ENCODE measurements at regions not wholly inside any gene's neighbourhood (a gene's known extent, or its start where the extent isn't known, plus 50 kb on each side); places are given as distances from the start of the nearest gene placed in this dataset.

GRCh38 chr3:137641879-137642704 lies 122.0 kb upstream of the SOX14 start:
- no peak for DNase-seq (ENCODE audit: insufficient read length, low spot score)
- TF ChIP-seq POLR2A (IDR thresholded peaks at IDR 0.05; ENCODE audit: low read depth, low read length) (no peak), POU2F2 (IDR thresholded peaks at IDR 0.05; ENCODE audit: low read depth, low read length) (no peak), POLR2AphosphoS5 (IDR thresholded peaks at IDR 0.05; ENCODE audit: low read depth, low read length) (no peak)
- FAIRE-seq = no peak

GRCh38 chr3:137642831-137643230 lies 121.3 kb upstream of the SOX14 start:
- FAIRE-seq (no peak), DNase-seq (ENCODE audit: insufficient read length, low spot score) (no peak)
- TF ChIP-seq TAF1 (IDR thresholded peaks at IDR 0.05; ENCODE audit: low read depth, low read length) (no peak), SPI1 (IDR thresholded peaks at IDR 0.05; ENCODE audit: low read depth, low read length) (no peak), PAX5 (IDR thresholded peaks at IDR 0.05; ENCODE audit: insufficient read depth, low read length, severe bottlenecking) (no peak), POLR2A (IDR thresholded peaks at IDR 0.05; ENCODE audit: low read depth, low read length) (no peak), POU2F2 (IDR thresholded peaks at IDR 0.05; ENCODE audit: low read depth, low read length) (no peak), POLR2AphosphoS5 (IDR thresholded peaks at IDR 0.05; ENCODE audit: low read depth, low read length) (no peak)

- no peak for FAIRE-seq
- no peak for DNase-seq (ENCODE audit: insufficient read length, low spot score)
- TF ChIP-seq SPI1 (IDR thresholded peaks at IDR 0.05; ENCODE audit: low read depth, low read length) (no peak), POLR2A (IDR thresholded peaks at IDR 0.05; ENCODE audit: low read depth, low read length) (no peak), TAF1 (IDR thresholded peaks at IDR 0.05; ENCODE audit: low read depth, low read length) (no peak), POU2F2 (IDR thresholded peaks at IDR 0.05; ENCODE audit: low read depth, low read length) (no peak), PAX5 (IDR thresholded peaks at IDR 0.05; ENCODE audit: insufficient read depth, low read length, severe bottlenecking) (no peak)
These were observed 116.9 kb upstream of the SOX14 start for GRCh38 chr3:137647179-137647578.

GRCh38 chr3:137669519-137670060 lies 94.5 kb upstream of the SOX14 start:
- no peak for DNase-seq (ENCODE audit: insufficient read length, low spot score)
- TF ChIP-seq POLR2A (IDR thresholded peaks at IDR 0.05; ENCODE audit: low read depth, low read length) (no peak), POLR2AphosphoS5 (IDR thresholded peaks at IDR 0.05; ENCODE audit: low read depth, low read length) (no peak), PAX5 (IDR thresholded peaks at IDR 0.05; ENCODE audit: insufficient read depth, low read length, severe bottlenecking) (no peak), POU2F2 (IDR thresholded peaks at IDR 0.05; ENCODE audit: low read depth, low read length) (no peak), SPI1 (IDR thresholded peaks at IDR 0.05; ENCODE audit: low read depth, low read length) (no peak), TAF1 (IDR thresholded peaks at IDR 0.05; ENCODE audit: low read depth, low read length) (no peak)
- FAIRE-seq = no peak

- no peak for FAIRE-seq
- TF ChIP-seq TAF1 (IDR thresholded peaks at IDR 0.05; ENCODE audit: low read depth, low read length) (no peak), POU2F2 (IDR thresholded peaks at IDR 0.05; ENCODE audit: low read depth, low read length) (no peak), SPI1 (IDR thresholded peaks at IDR 0.05; ENCODE audit: low read depth, low read length) (no peak), PAX5 (IDR thresholded peaks at IDR 0.05; ENCODE audit: insufficient read depth, low read length, severe bottlenecking) (no peak), POLR2A (IDR thresholded peaks at IDR 0.05; ENCODE audit: low read depth, low read length) (no peak), POLR2AphosphoS5 (IDR thresholded peaks at IDR 0.05; ENCODE audit: low read depth, low read length) (no peak)
- no peak for DNase-seq (ENCODE audit: insufficient read length, low spot score)
These were observed 76.8 kb upstream of the SOX14 start for GRCh38 chr3:137687181-137687879.

GRCh38 chr3:137692803-137693431 lies 71.2 kb upstream of the SOX14 start:
- DNase-seq (ENCODE audit: insufficient read length, low spot score) (peak; percentile 7), FAIRE-seq (no peak)
- TF ChIP-seq POLR2AphosphoS5 (IDR thresholded peaks at IDR 0.05; ENCODE audit: low read depth, low read length) = no peak
- no peak for TF ChIP-seq POLR2A (IDR thresholded peaks at IDR 0.05; ENCODE audit: low read depth, low read length)
- no peak for TF ChIP-seq TAF1 (IDR thresholded peaks at IDR 0.05; ENCODE audit: low read depth, low read length)
- TF ChIP-seq PAX5 (IDR thresholded peaks at IDR 0.05; ENCODE audit: insufficient read depth, low read length, severe bottlenecking) = no peak
- no peak for TF ChIP-seq POU2F2 (IDR thresholded peaks at IDR 0.05; ENCODE audit: low read depth, low read length)
- no peak for TF ChIP-seq SPI1 (IDR thresholded peaks at IDR 0.05; ENCODE audit: low read depth, low read length)

GRCh38 chr3:137693791-137694190 lies 70.3 kb upstream of the SOX14 start:
- no peak for TF ChIP-seq POU2F2 (IDR thresholded peaks at IDR 0.05; ENCODE audit: low read depth, low read length)
- TF ChIP-seq TAF1 (IDR thresholded peaks at IDR 0.05; ENCODE audit: low read depth, low read length) = no peak
- TF ChIP-seq SPI1 (IDR thresholded peaks at IDR 0.05; ENCODE audit: low read depth, low read length) = no peak
- no peak for TF ChIP-seq PAX5 (IDR thresholded peaks at IDR 0.05; ENCODE audit: insufficient read depth, low read length, severe bottlenecking)
- no peak for TF ChIP-seq POLR2A (IDR thresholded peaks at IDR 0.05; ENCODE audit: low read depth, low read length)
- no peak for TF ChIP-seq POLR2AphosphoS5 (IDR thresholded peaks at IDR 0.05; ENCODE audit: low read depth, low read length)
- DNase-seq (ENCODE audit: insufficient read length, low spot score) (no peak), FAIRE-seq (no peak)

- TF ChIP-seq TAF1 (IDR thresholded peaks at IDR 0.05; ENCODE audit: low read depth, low read length) (no peak), PAX5 (IDR thresholded peaks at IDR 0.05; ENCODE audit: insufficient read depth, low read length, severe bottlenecking) (no peak), POLR2A (IDR thresholded peaks at IDR 0.05; ENCODE audit: low read depth, low read length) (no peak), POLR2AphosphoS5 (IDR thresholded peaks at IDR 0.05; ENCODE audit: low read depth, low read length) (no peak), POU2F2 (IDR thresholded peaks at IDR 0.05; ENCODE audit: low read depth, low read length) (no peak), SPI1 (IDR thresholded peaks at IDR 0.05; ENCODE audit: low read depth, low read length) (no peak)
- FAIRE-seq (no peak), DNase-seq (ENCODE audit: insufficient read length, low spot score) (no peak)
These were observed 69.3 kb upstream of the SOX14 start for GRCh38 chr3:137694836-137695235.

GRCh38 chr3:137695351-137695750 lies 68.8 kb upstream of the SOX14 start:
- FAIRE-seq (no peak), DNase-seq (ENCODE audit: insufficient read length, low spot score) (no peak)
- TF ChIP-seq POLR2AphosphoS5 (IDR thresholded peaks at IDR 0.05; ENCODE audit: low read depth, low read length) = no peak
- TF ChIP-seq PAX5 (IDR thresholded peaks at IDR 0.05; ENCODE audit: insufficient read depth, low read length, severe bottlenecking) = no peak
- TF ChIP-seq POU2F2 (IDR thresholded peaks at IDR 0.05; ENCODE audit: low read depth, low read length) = no peak
- no peak for TF ChIP-seq TAF1 (IDR thresholded peaks at IDR 0.05; ENCODE audit: low read depth, low read length)
- TF ChIP-seq SPI1 (IDR thresholded peaks at IDR 0.05; ENCODE audit: low read depth, low read length) = no peak
- no peak for TF ChIP-seq POLR2A (IDR thresholded peaks at IDR 0.05; ENCODE audit: low read depth, low read length)
